Panc1 (cell line): ENCODE measurements at regions not wholly inside any gene's neighbourhood (a gene's known extent, or its start where the extent isn't known, plus 50 kb on each side); places are given as distances from the start of the nearest gene placed in this dataset.

ENCODE experiments used
- ATAC-seq: fragments of 200-7000 bp; cut with Tn5 transposase; 2 replicates; pipeline ENCODE4 v1.9.1; 2020; ENCODE audit warnings: mild to moderate bottlenecking, moderate library complexity
- BruUV-seq: library from RNA; stranded (reverse); fragments of 400-500 nt; replicated peaks from 2 replicates; lab custom pipeline; 2021; lab: Mats Ljungman, UMichigan
- CTCF ChIA-PET: fragments of 300-600 bp; sonication (Branson Sonifier 250); formaldehyde crosslinking; loops from one replicate; lab custom pipeline; 2022; ENCODE audit warnings: antibody characterized with exemption; lab: Charles Lee
- POLR2A ChIA-PET: fragments of 300-600 bp; sonication (Branson Sonifier 250); formaldehyde crosslinking; loops from one replicate; lab custom pipeline; 2022; ENCODE audit warnings: antibody characterized with exemption; lab: Charles Lee
- DNase-seq: peaks from one replicate; pipeline ENCODE4 v3.0.0-alpha.2; 2010; ENCODE audit warnings: low read depth, low spot score
- H3K27ac ChIP-seq: 2 replicates; pipeline ENCODE4 v1.5.1; 2011; ENCODE audit warnings: mild to moderate bottlenecking, low read length, inconsistent platforms
- H3K27me3 ChIP-seq: fragments of 200-500 bp; sonication (Bioruptor generic); 2 replicates; pipeline ENCODE4 v1.6.0; 2014; ENCODE audit warnings: low read length, inconsistent platforms; ENCODE audit not compliant: control insufficient read depth, insufficient read depth
- H3K36me3 ChIP-seq: fragments of 200-500 bp; sonication (Bioruptor generic); 2 replicates; pipeline ENCODE4 v1.5.1; 2014; ENCODE audit warnings: inconsistent platforms, mild to moderate bottlenecking, low read length, moderate library complexity; ENCODE audit not compliant: control insufficient read depth, insufficient read depth
- H3K4me1 ChIP-seq: 2 replicates; pipeline ENCODE4 v1.5.1; 2011; ENCODE audit warnings: inconsistent platforms, mild to moderate bottlenecking, low read length, moderate library complexity; ENCODE audit not compliant: control insufficient read depth, insufficient read depth
- H3K4me3 ChIP-seq, 2 experiments: 2 replicates each; pipeline ENCODE4 v1.5.1; 2011 to 2012; ENCODE audit warnings: low read depth in 2 of 2, low read length in 2 of 2, mild to moderate bottlenecking in 2 of 2, inconsistent platforms in 1 of 2, moderate library complexity in 1 of 2
- H3K9me3 ChIP-seq: fragments of 200-500 bp; sonication (Bioruptor generic); 2 replicates; pipeline ENCODE4 v1.5.1; 2014; ENCODE audit warnings: low read depth, mild to moderate bottlenecking, inconsistent platforms, low read length, moderate library complexity; ENCODE audit not compliant: control insufficient read depth, insufficient read depth
- POLR2AphosphoS5 ChIP-seq: IDR thresholded peaks from 2 replicates; pipeline ENCODE4 v1.6.1; 2012; ENCODE audit warnings: mild to moderate bottlenecking, low read depth, low read length, moderate library complexity
- SIN3A ChIP-seq: IDR thresholded peaks from 2 replicates; pipeline ENCODE4 v1.6.1; 2012; ENCODE audit warnings: low read depth, mild to moderate bottlenecking, low read length, moderate library complexity, borderline replicate concordance; ENCODE audit not compliant: insufficient read depth
- TCF7L2 ChIP-seq: IDR thresholded peaks from 2 replicates; pipeline ENCODE4 v1.6.1; 2011; ENCODE audit warnings: mild to moderate bottlenecking, low read depth, low read length, inconsistent platforms
- in situ Hi-C: cut with HindIII; loops from 2 replicates; pipeline ENCODE4 v1.10.0; 2016; ENCODE audit warnings: low sequenced_read_pairs, low pct_unique_long_range_greater_than_20kb
- intact Hi-C: fragments of 100-400 bp; cut with micrococcal nuclease; formaldehyde crosslinking; loops from one replicate; pipeline ENCODE4 v1.10.0; 2022; ENCODE audit not compliant: unreplicated experiment
- TF ChIP-seq, protein P1 (sequence below): fragments of 450-650 bp; IDR thresholded peaks from 2 replicates; pipeline ENCODE4 v1.5.1; 2017; ENCODE audit warnings: mild to moderate bottlenecking
- TF ChIP-seq, protein P2 (sequence below), 2 experiments: IDR thresholded peaks; 2 replicates each; pipeline ENCODE4 v1.6.1; 2011 to 2012; ENCODE audit warnings: low read depth in 2 of 2, control low read depth in 1 of 2, low read length in 1 of 2, mild to moderate bottlenecking in 1 of 2, moderate library complexity in 1 of 2; ENCODE audit not compliant: insufficient read depth in 1 of 2

DNA sequence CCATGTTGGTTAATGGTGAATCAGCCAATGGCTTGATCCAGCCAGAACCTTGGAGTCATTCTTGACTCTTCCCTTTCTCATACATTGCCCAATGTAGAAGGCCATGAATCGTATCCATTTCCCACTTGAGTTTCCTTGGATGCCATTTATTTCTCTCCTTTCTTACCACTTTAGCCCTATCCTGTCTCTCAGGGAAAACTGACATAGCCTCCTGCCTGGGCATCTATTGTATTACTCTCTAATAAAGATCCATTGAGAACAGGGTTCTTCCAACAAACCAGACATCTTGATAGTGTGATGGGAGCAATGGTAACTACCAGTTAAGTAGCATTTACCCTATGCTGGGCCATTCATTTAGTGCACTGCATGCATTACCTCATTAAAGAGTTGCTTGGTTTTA lies 104.2 kb upstream of the CDH11 start:
- Histone ChIP-seq H3K36me3 (no peaks in the 10 kb centered on the region), H3K9me3 (no peaks in the 10 kb centered on the region), H3K4me1 (no peaks in the 10 kb centered on the region), H3K4me3 (no peak overlapping the region), H3K27ac (no peak overlapping the region), H3K27me3 (no peaks in the 10 kb centered on the region)
- ATAC-seq (no peak), DNase-seq (no peak)
- in situ Hi-C loops (no loop called here), intact Hi-C loops (no loop called here)
- CTCF ChIA-PET, result no interaction called here
- POLR2A ChIA-PET, result no interaction called here
- BruUV-seq, result no TSS peak
- no peak for TF ChIP-seq POLR2AphosphoS5
- TF ChIP-seq, protein P1, sequence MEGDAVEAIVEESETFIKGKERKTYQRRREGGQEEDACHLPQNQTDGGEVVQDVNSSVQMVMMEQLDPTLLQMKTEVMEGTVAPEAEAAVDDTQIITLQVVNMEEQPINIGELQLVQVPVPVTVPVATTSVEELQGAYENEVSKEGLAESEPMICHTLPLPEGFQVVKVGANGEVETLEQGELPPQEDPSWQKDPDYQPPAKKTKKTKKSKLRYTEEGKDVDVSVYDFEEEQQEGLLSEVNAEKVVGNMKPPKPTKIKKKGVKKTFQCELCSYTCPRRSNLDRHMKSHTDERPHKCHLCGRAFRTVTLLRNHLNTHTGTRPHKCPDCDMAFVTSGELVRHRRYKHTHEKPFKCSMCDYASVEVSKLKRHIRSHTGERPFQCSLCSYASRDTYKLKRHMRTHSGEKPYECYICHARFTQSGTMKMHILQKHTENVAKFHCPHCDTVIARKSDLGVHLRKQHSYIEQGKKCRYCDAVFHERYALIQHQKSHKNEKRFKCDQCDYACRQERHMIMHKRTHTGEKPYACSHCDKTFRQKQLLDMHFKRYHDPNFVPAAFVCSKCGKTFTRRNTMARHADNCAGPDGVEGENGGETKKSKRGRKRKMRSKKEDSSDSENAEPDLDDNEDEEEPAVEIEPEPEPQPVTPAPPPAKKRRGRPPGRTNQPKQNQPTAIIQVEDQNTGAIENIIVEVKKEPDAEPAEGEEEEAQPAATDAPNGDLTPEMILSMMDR, result no peak

DNA sequence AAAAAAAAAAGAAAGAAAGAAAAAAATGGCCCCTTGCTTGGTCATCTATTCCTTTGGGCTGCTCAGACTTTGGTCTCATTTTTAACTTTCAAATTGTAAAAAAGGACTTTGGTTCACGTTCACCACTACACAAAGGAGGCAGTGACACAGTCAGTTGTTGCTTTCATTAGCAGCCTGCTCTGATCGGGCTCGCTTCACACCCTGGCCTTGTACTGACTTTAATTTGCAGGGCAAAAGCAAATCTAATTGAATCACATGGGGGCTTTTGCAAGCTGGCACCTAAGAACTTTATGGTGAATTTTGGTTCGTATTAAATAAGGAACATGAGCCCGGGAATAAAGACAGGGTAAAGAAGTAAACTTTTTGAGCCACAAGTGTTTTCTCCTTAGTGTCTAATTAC lies 103.6 kb upstream of the CDH11 start:
- intact Hi-C loops, result no loop called here
- Histone ChIP-seq H3K27ac (no peak overlapping the region), H3K4me1 (no peaks in the 10 kb centered on the region), H3K9me3 (no peaks in the 10 kb centered on the region), H3K4me3 (no peak overlapping the region), H3K36me3 (no peaks in the 10 kb centered on the region), H3K27me3 (no peaks in the 10 kb centered on the region)
- in situ Hi-C loops, result no loop called here
- TF ChIP-seq POLR2AphosphoS5 (no peak), TCF7L2 (no peak), SIN3A (no peak)
- TF ChIP-seq, protein P1, result no peak
- TF ChIP-seq, protein P2, sequence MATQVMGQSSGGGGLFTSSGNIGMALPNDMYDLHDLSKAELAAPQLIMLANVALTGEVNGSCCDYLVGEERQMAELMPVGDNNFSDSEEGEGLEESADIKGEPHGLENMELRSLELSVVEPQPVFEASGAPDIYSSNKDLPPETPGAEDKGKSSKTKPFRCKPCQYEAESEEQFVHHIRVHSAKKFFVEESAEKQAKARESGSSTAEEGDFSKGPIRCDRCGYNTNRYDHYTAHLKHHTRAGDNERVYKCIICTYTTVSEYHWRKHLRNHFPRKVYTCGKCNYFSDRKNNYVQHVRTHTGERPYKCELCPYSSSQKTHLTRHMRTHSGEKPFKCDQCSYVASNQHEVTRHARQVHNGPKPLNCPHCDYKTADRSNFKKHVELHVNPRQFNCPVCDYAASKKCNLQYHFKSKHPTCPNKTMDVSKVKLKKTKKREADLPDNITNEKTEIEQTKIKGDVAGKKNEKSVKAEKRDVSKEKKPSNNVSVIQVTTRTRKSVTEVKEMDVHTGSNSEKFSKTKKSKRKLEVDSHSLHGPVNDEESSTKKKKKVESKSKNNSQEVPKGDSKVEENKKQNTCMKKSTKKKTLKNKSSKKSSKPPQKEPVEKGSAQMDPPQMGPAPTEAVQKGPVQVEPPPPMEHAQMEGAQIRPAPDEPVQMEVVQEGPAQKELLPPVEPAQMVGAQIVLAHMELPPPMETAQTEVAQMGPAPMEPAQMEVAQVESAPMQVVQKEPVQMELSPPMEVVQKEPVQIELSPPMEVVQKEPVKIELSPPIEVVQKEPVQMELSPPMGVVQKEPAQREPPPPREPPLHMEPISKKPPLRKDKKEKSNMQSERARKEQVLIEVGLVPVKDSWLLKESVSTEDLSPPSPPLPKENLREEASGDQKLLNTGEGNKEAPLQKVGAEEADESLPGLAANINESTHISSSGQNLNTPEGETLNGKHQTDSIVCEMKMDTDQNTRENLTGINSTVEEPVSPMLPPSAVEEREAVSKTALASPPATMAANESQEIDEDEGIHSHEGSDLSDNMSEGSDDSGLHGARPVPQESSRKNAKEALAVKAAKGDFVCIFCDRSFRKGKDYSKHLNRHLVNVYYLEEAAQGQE (IDR thresholded peaks at IDR 0.05; ENCODE audit: insufficient read depth in 1 of 2, low read depth in 2 of 2, low read length in 1 of 2), result no peak
- ChIA-PET POLR2A (no interaction called here), CTCF (no interaction called here)
- no TSS peak for BruUV-seq
- ATAC-seq, result no peak
- DNase-seq, result no peak

DNA sequence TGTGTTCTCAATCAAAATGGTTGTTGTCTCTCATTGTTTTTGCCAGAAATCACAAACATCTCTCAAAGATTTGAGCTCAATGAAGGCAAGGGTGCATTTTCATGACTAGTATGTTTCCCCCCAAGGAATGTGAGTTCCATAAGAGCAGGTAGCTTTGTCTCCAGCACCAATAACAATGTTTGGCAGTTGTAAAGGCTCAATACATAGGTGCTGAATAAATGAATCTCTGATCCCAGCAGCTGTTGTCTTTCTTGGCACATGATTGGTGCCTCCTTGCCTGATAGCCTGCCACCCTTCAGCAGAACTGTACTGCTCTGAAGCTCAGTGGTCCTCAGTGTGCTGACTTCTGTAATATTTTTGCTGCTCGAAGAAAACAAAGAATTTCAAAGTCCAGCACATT lies 103.1 kb upstream of the CDH11 start:
- CTCF ChIA-PET, result no interaction called here
- no peak for ATAC-seq
- POLR2A ChIA-PET, result no interaction called here

More for the DNA sequence above, 103.1 kb upstream of the CDH11 start:
- Histone ChIP-seq H3K36me3 (no peaks in the 10 kb centered on the region), H3K4me1 (no peaks in the 10 kb centered on the region), H3K4me3 (no peak overlapping the region), H3K9me3 (no peaks in the 10 kb centered on the region), H3K27me3 (no peaks in the 10 kb centered on the region), H3K27ac (no peak overlapping the region)
- BruUV-seq, result no TSS peak
- intact Hi-C loops, result no loop called here
- DNase-seq, result no peak
- TF ChIP-seq, protein P1, result no peak
- TF ChIP-seq POLR2AphosphoS5, result no peak
- no peak for TF ChIP-seq SIN3A
- no peak for TF ChIP-seq TCF7L2
- TF ChIP-seq, protein P2 (IDR thresholded peaks at IDR 0.05; ENCODE audit: insufficient read depth in 1 of 2, low read depth in 2 of 2, low read length in 1 of 2), result no peak
- in situ Hi-C loops, result no loop called here
